ENCODE measurements at regions not wholly inside any gene's neighbourhood (a gene's known extent, or its start where the extent isn't known, plus 50 kb on each side); places are given as distances from the start of the nearest gene placed in this dataset.

GRCh38 chr2:9100080-9100876 lies 96.8 kb upstream of the MBOAT2 start:
- H3K4me1 ChIP-seq, result peaks cover 23% of the 10 kb centered on the region
- H3K36me3 ChIP-seq, result no peaks in the 10 kb centered on the region
- no peak overlapping the region for H3K4me3 ChIP-seq
- no peaks in the 10 kb centered on the region for H3K9me3 ChIP-seq (replicated peaks)
- H3K27me3 ChIP-seq (ENCODE audit: low read depth), result no peaks in the 10 kb centered on the region
- intact Hi-C loops (cut with micrococcal nuclease), result no loop called here
- no peak for DNase-seq
- TF ChIP-seq CTCF (IDR thresholded peaks at IDR 0.05; ENCODE audit: borderline replicate concordance), result no peak
- no peak overlapping the region for H3K27ac ChIP-seq (replicated peaks)

- TF ChIP-seq CTCF (IDR thresholded peaks at IDR 0.05; ENCODE audit: borderline replicate concordance), result no peak
- DNase-seq, result no peak
- no peaks in the 10 kb centered on the region for H3K27me3 ChIP-seq (ENCODE audit: low read depth)
- intact Hi-C loops (cut with micrococcal nuclease), result no loop called here
- no peaks in the 10 kb centered on the region for H3K9me3 ChIP-seq (replicated peaks)
- no peaks in the 10 kb centered on the region for H3K36me3 ChIP-seq
- peaks cover 27% of the 10 kb centered on the region for H3K4me1 ChIP-seq
- H3K4me3 ChIP-seq, result no peak overlapping the region
- H3K27ac ChIP-seq (replicated peaks), result no peak overlapping the region
Observed at GRCh38 chr2:9099341-9099751, 95.9 kb upstream of the MBOAT2 start.

- intact Hi-C loops (cut with micrococcal nuclease), result no loop called here
- H3K27ac ChIP-seq (replicated peaks), result no peak overlapping the region
- H3K36me3 ChIP-seq, result no peaks in the 10 kb centered on the region
- DNase-seq, result no peak
- no peaks in the 10 kb centered on the region for H3K27me3 ChIP-seq (ENCODE audit: low read depth)
- H3K4me1 ChIP-seq, result peaks cover 27% of the 10 kb centered on the region
- no peak for TF ChIP-seq CTCF (IDR thresholded peaks at IDR 0.05; ENCODE audit: borderline replicate concordance)
- no peaks in the 10 kb centered on the region for H3K9me3 ChIP-seq (replicated peaks)
- no peak overlapping the region for H3K4me3 ChIP-seq
Observed at GRCh38 chr2:9097892-9098291, 94.4 kb upstream of the MBOAT2 start.

GRCh38 chr2:9097239-9097638 lies 93.8 kb upstream of the MBOAT2 start:
- Histone ChIP-seq H3K27ac (replicated peaks) (no peak overlapping the region), H3K36me3 (no peaks in the 10 kb centered on the region)
- no peak for TF ChIP-seq CTCF (IDR thresholded peaks at IDR 0.05; ENCODE audit: borderline replicate concordance)

GRCh38 chr2:9096761-9097160 lies 93.3 kb upstream of the MBOAT2 start:
- DNase-seq, result no peak
- H3K4me1 ChIP-seq, result peaks cover 27% of the 10 kb centered on the region
- no peak overlapping the region for H3K27ac ChIP-seq (replicated peaks)
- no peak for TF ChIP-seq CTCF (IDR thresholded peaks at IDR 0.05; ENCODE audit: borderline replicate concordance)
- H3K4me3 ChIP-seq, result no peak overlapping the region
- H3K9me3 ChIP-seq (replicated peaks), result no peaks in the 10 kb centered on the region
- H3K36me3 ChIP-seq, result no peaks in the 10 kb centered on the region
- intact Hi-C loops (cut with micrococcal nuclease), result no loop called here
- H3K27me3 ChIP-seq (ENCODE audit: low read depth), result no peaks in the 10 kb centered on the region

More at GRCh38 chr2:9097239-9097638, 93.8 kb upstream of the MBOAT2 start:
- no peak for DNase-seq
- Histone ChIP-seq H3K27me3 (ENCODE audit: low read depth) (no peaks in the 10 kb centered on the region), H3K9me3 (replicated peaks) (no peaks in the 10 kb centered on the region), H3K4me3 (no peak overlapping the region), H3K4me1 (peaks cover 27% of the 10 kb centered on the region)
- intact Hi-C loops (cut with micrococcal nuclease), result no loop called here
